ENCODE measurements at regions not wholly inside any gene's neighbourhood (a gene's known extent, or its start where the extent isn't known, plus 50 kb on each side); places are given as distances from the start of the nearest gene placed in this dataset.
A peak's percentile ranks its signal among the peaks of the same experiment; 100 is the strongest.

GRCh38 chr5:155278532-155278931, 265.0 kb downstream of the KIF4B start:
- no peak for DNase-seq (ENCODE audit: low read depth, low spot score)
- H3K27ac ChIP-seq = no peak overlapping the region

GRCh38 chr5:155282503-155283107, 269.1 kb downstream of the KIF4B start:
- no peak for DNase-seq (ENCODE audit: low read depth, low spot score)
- H3K27ac ChIP-seq = no peak overlapping the region

- no peak for DNase-seq (ENCODE audit: low read depth, low spot score)
- no peak overlapping the region for H3K27ac ChIP-seq
Observed at GRCh38 chr5:155285706-155286105, 272.2 kb downstream of the KIF4B start.

GRCh38 chr5:155290937-155291336, 277.4 kb downstream of the KIF4B start:
- DNase-seq (ENCODE audit: low read depth, low spot score) = no peak

GRCh38 chr5:155293605-155294178, 280.1 kb downstream of the KIF4B start:
- no peak for DNase-seq (ENCODE audit: low read depth, low spot score)
- no peak overlapping the region for H3K27ac ChIP-seq

More at GRCh38 chr5:155290937-155291336, 277.4 kb downstream of the KIF4B start:
- H3K27ac ChIP-seq = no peak overlapping the region

- H3K27ac ChIP-seq = no peak overlapping the region
- no peak for DNase-seq (ENCODE audit: low read depth, low spot score)
Observed at GRCh38 chr5:155295111-155295510, 281.6 kb downstream of the KIF4B start.

- DNase-seq (ENCODE audit: low read depth, low spot score) = no peak
- H3K27ac ChIP-seq = no peak overlapping the region
Observed at GRCh38 chr5:155299386-155300005, 285.9 kb downstream of the KIF4B start.

- no peak overlapping the region for H3K27ac ChIP-seq
- DNase-seq (ENCODE audit: low read depth, low spot score) = no peak
Observed at GRCh38 chr5:155303120-155303519, 289.6 kb downstream of the KIF4B start.

GRCh38 chr5:155307229-155307628, 293.7 kb downstream of the KIF4B start:
- H3K27ac ChIP-seq = no peak overlapping the region
- DNase-seq (ENCODE audit: low read depth, low spot score) = no peak

GRCh38 chr5:155308289-155308688, 294.7 kb downstream of the KIF4B start:
- no peak overlapping the region for H3K27ac ChIP-seq
- no peak for DNase-seq (ENCODE audit: low read depth, low spot score)

- H3K27ac ChIP-seq = no peak overlapping the region
- no peak for DNase-seq (ENCODE audit: low read depth, low spot score)
Observed at GRCh38 chr5:155309021-155309746, 295.6 kb downstream of the KIF4B start.

- no peak overlapping the region for H3K27ac ChIP-seq
- DNase-seq (ENCODE audit: low read depth, low spot score) = no peak
Observed at GRCh38 chr5:155311721-155312120, 298.2 kb downstream of the KIF4B start.

GRCh38 chr5:155313518-155313917, 300.0 kb downstream of the KIF4B start:
- H3K27ac ChIP-seq = peak overlapping the region; percentile 31
- DNase-seq (ENCODE audit: low read depth, low spot score) = no peak

- H3K27ac ChIP-seq = no peak overlapping the region
- DNase-seq (ENCODE audit: low read depth, low spot score) = no peak
Observed at GRCh38 chr5:155316070-155316714, 302.6 kb downstream of the KIF4B start.

GRCh38 chr5:155332618-155333017, 319.1 kb downstream of the KIF4B start:
- DNase-seq (ENCODE audit: low read depth, low spot score) = no peak
- H3K27ac ChIP-seq = no peak overlapping the region

GRCh38 chr5:155342956-155343355, 329.4 kb downstream of the KIF4B start:
- H3K27ac ChIP-seq = no peak overlapping the region

GRCh38 chr5:155343468-155343867, 329.9 kb downstream of the KIF4B start:
- no peak overlapping the region for H3K27ac ChIP-seq
- DNase-seq (ENCODE audit: low read depth, low spot score) = no peak

More at GRCh38 chr5:155342956-155343355, 329.4 kb downstream of the KIF4B start:
- no peak for DNase-seq (ENCODE audit: low read depth, low spot score)

GRCh38 chr5:155353231-155353630, 339.7 kb downstream of the KIF4B start:
- DNase-seq (ENCODE audit: low read depth, low spot score) = no peak
- H3K27ac ChIP-seq = no peak overlapping the region

- no peak overlapping the region for H3K27ac ChIP-seq
- DNase-seq (ENCODE audit: low read depth, low spot score) = no peak
Observed at GRCh38 chr5:155366096-155366495, 352.5 kb downstream of the KIF4B start.

- no peak for DNase-seq (ENCODE audit: low read depth, low spot score)
Observed at GRCh38 chr5:155367841-155368240, 354.3 kb downstream of the KIF4B start.

GRCh38 chr5:155368490-155368889, 354.9 kb downstream of the KIF4B start:
- DNase-seq (ENCODE audit: low read depth, low spot score) = peak; percentile 6

More at GRCh38 chr5:155367841-155368240, 354.3 kb downstream of the KIF4B start:
- H3K27ac ChIP-seq = no peak overlapping the region

More at GRCh38 chr5:155368490-155368889, 354.9 kb downstream of the KIF4B start:
- no peak overlapping the region for H3K27ac ChIP-seq
